Tibial nerve (tissue), 4 donors: ENCODE measurements at regions not wholly inside any gene's neighbourhood (a gene's known extent, or its start where the extent isn't known, plus 50 kb on each side); places are given as distances from the start of the nearest gene placed in this dataset.

Experiments used
- DNase-seq, 2 donors: peaks; one replicate each; pipeline ENCODE4 v3.0.0-alpha.2; 2019; ENCODE audit warnings: low spot score in 2 of 2
- H3K27ac ChIP-seq, 4 donors: fragments of 200-600 bp; sonication (generic) in 3 of 4; one replicate each; pipeline ENCODE4 v1.5.1; 2017 to 2019; ENCODE audit warnings: mild to moderate bottlenecking in 1 of 4
- H3K27me3 ChIP-seq, 2 donors: fragments of 200-600 bp; sonication (generic) in 1 of 2; one replicate each; pipeline versions ENCODE4 v1.5.1 to v1.6.0; 2017 to 2019
- H3K36me3 ChIP-seq, 3 donors: fragments of 200-600 bp; sonication (generic); one replicate each; pipeline ENCODE4 v1.5.1; 2018 to 2019
- H3K4me1 ChIP-seq, 4 donors: fragments of 200-600 bp; sonication (generic) in 3 of 4; one replicate each; pipeline ENCODE4 v1.5.1; 2017 to 2019
- H3K4me3 ChIP-seq, 4 donors: fragments of 200-600 bp; sonication (generic) in 3 of 4; one replicate each; pipeline ENCODE4 v1.5.1; 2017 to 2019; ENCODE audit warnings: mild to moderate bottlenecking in 1 of 4, moderate library complexity in 1 of 4
- H3K9me3 ChIP-seq, 4 donors: fragments of 200-600 bp; sonication (generic) in 3 of 4; one replicate each; pipeline ENCODE4 v1.5.1; 2017 to 2019
- CTCF ChIP-seq, 5 experiments: fragments of 200-600 bp in 3 of 5; fragments of 450-650 bp in 2 of 5; sonication (generic) in 3 of 5; IDR thresholded peaks; one replicate each; pipeline ENCODE4 v1.5.1; 2016 to 2019; ENCODE audit warnings: antibody characterized with exemption in 5 of 5, mild to moderate bottlenecking in 3 of 5, moderate library complexity in 2 of 5
- EP300 ChIP-seq, 2 donors: sonication (generic); formaldehyde crosslinking; IDR thresholded peaks; one replicate each; pipeline ENCODE4 v1.6.1; 2017; ENCODE audit warnings: antibody characterized with exemption in 2 of 2, mild to moderate bottlenecking in 1 of 2
- POLR2A ChIP-seq, 2 donors: fragments of 450-650 bp; IDR thresholded peaks; one replicate each; pipeline ENCODE4 v1.6.1; 2017; ENCODE audit warnings: antibody characterized with exemption in 2 of 2, mild to moderate bottlenecking in 2 of 2, moderate library complexity in 2 of 2
- WGBS, 2 donors: methylation state at CpG; one replicate each; pipeline ENCODE4 v1.1.5; 2018; 5-methylcytosine and 5-hydroxymethylcytosine counted together

GRCh38 chr19:32203161-32203560, 142.2 kb upstream of the ZNF507 start:
- no peaks in the 10 kb centered on the region for H3K9me3 ChIP-seq
- peaks cover 0 to 10% (median 0%) of the 10 kb centered on the region in 4 donors for H3K4me1 ChIP-seq
- H3K27ac ChIP-seq: no peak overlapping the region
- no peaks in the 10 kb centered on the region for H3K36me3 ChIP-seq
- 87 to 90% methylated on average over 6 of the region's 6 CpGs for WGBS, 2 donors
- TF ChIP-seq POLR2A (IDR thresholded peaks at IDR 0.05) (no peak), EP300 (IDR thresholded peaks at IDR 0.05) (no peak), CTCF (IDR thresholded peaks at IDR 0.05) (no peak)
- H3K27me3 ChIP-seq: no peaks in the 10 kb centered on the region
- H3K4me3 ChIP-seq: no peak overlapping the region
- DNase-seq: no peak

GRCh38 chr19:32206065-32206464, 139.3 kb upstream of the ZNF507 start:
- 49 to 62% methylated on average over 5 of the region's 5 CpGs for WGBS, 2 donors
- no peak overlapping the region for H3K4me3 ChIP-seq
- TF ChIP-seq CTCF (IDR thresholded peaks at IDR 0.05) (no peak), POLR2A (IDR thresholded peaks at IDR 0.05) (no peak), EP300 (IDR thresholded peaks at IDR 0.05) (no peak)

GRCh38 chr19:32208060-32208459, 137.3 kb upstream of the ZNF507 start:
- TF ChIP-seq POLR2A (IDR thresholded peaks at IDR 0.05) (no peak), CTCF (IDR thresholded peaks at IDR 0.05) (no peak), EP300 (IDR thresholded peaks at IDR 0.05) (no peak)
- H3K4me3 ChIP-seq: no peak overlapping the region
- DNase-seq: no peak
- H3K9me3 ChIP-seq: peaks cover 0 to 23% (median 6%) of the 10 kb centered on the region in 4 donors
- H3K27me3 ChIP-seq: no peaks in the 10 kb centered on the region
- H3K4me1 ChIP-seq: no peaks in the 10 kb centered on the region
- no peaks in the 10 kb centered on the region for H3K36me3 ChIP-seq
- H3K27ac ChIP-seq: no peak overlapping the region
- 63 to 83% methylated on average over 1 of the region's 1 CpG for WGBS, 2 donors

More at GRCh38 chr19:32206065-32206464, 139.3 kb upstream of the ZNF507 start:
- Histone ChIP-seq H3K36me3 (no peaks in the 10 kb centered on the region), H3K27me3 (no peaks in the 10 kb centered on the region), H3K27ac (no peak overlapping the region), H3K9me3 (peaks cover 0 to 12% (median 0%) of the 10 kb centered on the region in 4 donors), H3K4me1 (peaks cover 0 to under 1% (median 0%) of the 10 kb centered on the region in 4 donors)
- no peak for DNase-seq

GRCh38 chr19:32219392-32219791, 126.0 kb upstream of the ZNF507 start:
- Histone ChIP-seq H3K4me1 (peaks cover 0 to 7% (median 2%) of the 10 kb centered on the region in 4 donors), H3K27me3 (no peaks in the 10 kb centered on the region), H3K36me3 (no peaks in the 10 kb centered on the region), H3K4me3 (no peak overlapping the region), H3K9me3 (no peaks in the 10 kb centered on the region), H3K27ac (no peak overlapping the region)
- TF ChIP-seq EP300 (IDR thresholded peaks at IDR 0.05) (no peak), POLR2A (IDR thresholded peaks at IDR 0.05) (no peak), CTCF (IDR thresholded peaks at IDR 0.05) (no peak)
- no peak for DNase-seq
- WGBS, 2 donors: 83 to 90% methylated on average over 3 of the region's 3 CpGs

- H3K36me3 ChIP-seq: no peaks in the 10 kb centered on the region
- H3K9me3 ChIP-seq: no peaks in the 10 kb centered on the region
- no peak overlapping the region for H3K27ac ChIP-seq
- DNase-seq: peak; percentile 40 to 43
- H3K4me3 ChIP-seq: no peak overlapping the region
- peaks cover 0 to 2% of the 10 kb centered on the region in 2 donors for H3K27me3 ChIP-seq
- 59 to 73% methylated on average over 4 of the region's 4 CpGs for WGBS, 2 donors
- TF ChIP-seq EP300 (IDR thresholded peaks at IDR 0.05) (no peak), CTCF (IDR thresholded peaks at IDR 0.05) (no peak), POLR2A (IDR thresholded peaks at IDR 0.05) (no peak)
- peaks cover 0 to 9% (median 2%) of the 10 kb centered on the region in 4 donors for H3K4me1 ChIP-seq
Observed at GRCh38 chr19:32219881-32220472, 125.4 kb upstream of the ZNF507 start.
